ENCODE measurements at regions not wholly inside any gene's neighbourhood (a gene's known extent, or its start where the extent isn't known, plus 50 kb on each side); places are given as distances from the start of the nearest gene placed in this dataset.
"Not testable (repeated sequence)": the region's sequence is repeated elsewhere in the genome, so short reads cannot be mapped to it uniquely, and the experiment has no call there.

DNA sequence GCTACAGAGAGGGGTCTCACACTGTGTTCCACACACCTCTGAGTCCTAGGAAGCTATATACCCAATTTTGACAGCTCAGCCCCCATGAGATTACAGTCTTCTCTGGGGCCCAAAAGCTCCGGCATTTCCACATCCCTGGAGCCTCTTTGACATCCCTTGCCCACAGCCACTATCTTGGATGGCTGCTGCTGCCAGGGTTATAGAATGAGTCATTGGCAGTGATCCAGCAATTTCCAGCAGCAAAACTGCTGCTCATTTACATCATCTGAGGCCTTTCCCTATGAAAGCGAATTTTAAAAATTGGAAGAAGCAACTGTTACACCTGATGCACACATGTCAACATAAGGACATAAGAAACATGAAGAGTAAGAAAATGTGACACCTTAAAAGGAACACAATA, 590.7 kb downstream of the MEI4 start:
- Histone ChIP-seq H3K4me3 (no peak overlapping the region), H3K4me1 (no peaks in the 10 kb centered on the region), H3K36me3 (replicated peaks in 1 of 2; ENCODE audit: insufficient read depth in 1 of 2, low read depth in 2 of 2) (no peaks in the 10 kb centered on the region), H3K27me3 (no peaks in the 10 kb centered on the region), H3K9me3 (no peaks in the 10 kb centered on the region), H3K27ac (no peak overlapping the region)
- intact Hi-C loops (cut with DNase I), result no loop called here
- WGBS, 2 donors, result 89 to 100% methylated on average over 2 of the region's 2 CpGs
- DNase-seq, result no peak
- ATAC-seq, result no peak
- TF ChIP-seq, protein P1, sequence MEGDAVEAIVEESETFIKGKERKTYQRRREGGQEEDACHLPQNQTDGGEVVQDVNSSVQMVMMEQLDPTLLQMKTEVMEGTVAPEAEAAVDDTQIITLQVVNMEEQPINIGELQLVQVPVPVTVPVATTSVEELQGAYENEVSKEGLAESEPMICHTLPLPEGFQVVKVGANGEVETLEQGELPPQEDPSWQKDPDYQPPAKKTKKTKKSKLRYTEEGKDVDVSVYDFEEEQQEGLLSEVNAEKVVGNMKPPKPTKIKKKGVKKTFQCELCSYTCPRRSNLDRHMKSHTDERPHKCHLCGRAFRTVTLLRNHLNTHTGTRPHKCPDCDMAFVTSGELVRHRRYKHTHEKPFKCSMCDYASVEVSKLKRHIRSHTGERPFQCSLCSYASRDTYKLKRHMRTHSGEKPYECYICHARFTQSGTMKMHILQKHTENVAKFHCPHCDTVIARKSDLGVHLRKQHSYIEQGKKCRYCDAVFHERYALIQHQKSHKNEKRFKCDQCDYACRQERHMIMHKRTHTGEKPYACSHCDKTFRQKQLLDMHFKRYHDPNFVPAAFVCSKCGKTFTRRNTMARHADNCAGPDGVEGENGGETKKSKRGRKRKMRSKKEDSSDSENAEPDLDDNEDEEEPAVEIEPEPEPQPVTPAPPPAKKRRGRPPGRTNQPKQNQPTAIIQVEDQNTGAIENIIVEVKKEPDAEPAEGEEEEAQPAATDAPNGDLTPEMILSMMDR (IDR thresholded peaks at IDR 0.05), result no peak
- TF ChIP-seq POLR2A (IDR thresholded peaks at IDR 0.05), result no peak

DNA sequence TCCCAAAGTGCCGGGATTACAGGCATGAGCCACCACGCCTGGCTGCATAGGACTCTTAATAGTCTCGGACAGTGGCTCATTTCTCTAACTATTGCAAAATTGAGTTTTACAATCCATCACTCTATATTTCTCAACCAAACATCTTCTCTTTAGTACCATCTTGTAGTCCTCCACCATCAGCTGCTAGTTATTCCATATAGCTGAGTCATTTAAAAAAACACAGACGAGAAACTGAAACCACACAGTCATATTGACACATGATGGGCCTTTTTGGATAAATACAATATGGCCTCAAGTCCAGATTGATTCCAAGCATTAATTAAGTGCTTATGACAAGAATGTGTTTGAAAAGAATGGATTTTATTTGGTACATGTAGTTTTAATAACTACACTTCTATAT, 599.1 kb downstream of the MEI4 start:
- H3K9me3 ChIP-seq, result no peaks in the 10 kb centered on the region
- intact Hi-C loops (cut with DNase I), result no loop called here
- 84 to 91% methylated on average over 4 of the region's 4 CpGs for WGBS, 2 donors

DNA sequence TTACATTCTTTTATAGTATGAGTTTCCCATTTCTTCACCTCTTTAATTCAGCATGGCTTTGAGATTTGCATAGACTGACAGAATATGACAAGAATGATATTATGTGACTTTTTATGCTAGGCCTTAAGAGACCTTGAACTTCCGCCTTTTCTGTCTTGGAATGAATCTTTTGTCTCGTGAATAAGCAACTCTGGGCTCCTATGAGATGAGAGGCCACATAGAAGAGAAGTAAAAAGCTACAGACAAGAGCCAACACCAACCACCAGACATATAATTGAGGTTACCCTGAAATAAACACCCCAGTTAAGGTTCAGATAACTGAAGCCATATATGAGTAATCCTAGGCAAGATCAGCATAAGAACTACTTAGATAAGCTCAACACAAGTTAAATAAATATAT, 600.8 kb downstream of the MEI4 start:
- no peaks in the 10 kb centered on the region for H3K9me3 ChIP-seq
- WGBS, 2 donors, result 47 to 64% methylated on average over 2 of the region's 2 CpGs
- no peak overlapping the region for H3K27ac ChIP-seq
- intact Hi-C loops (cut with DNase I), result no loop called here
- DNase-seq (no peak), ATAC-seq (no peak)
- no peaks in the 10 kb centered on the region for H3K27me3 ChIP-seq
- no peaks in the 10 kb centered on the region for H3K4me1 ChIP-seq
- TF ChIP-seq, protein P1 (IDR thresholded peaks at IDR 0.05), result no peak
- no peak for TF ChIP-seq POLR2A (IDR thresholded peaks at IDR 0.05)
- no peaks in the 10 kb centered on the region for H3K36me3 ChIP-seq (replicated peaks in 1 of 2; ENCODE audit: insufficient read depth in 1 of 2, low read depth in 2 of 2)
- H3K4me3 ChIP-seq, result no peak overlapping the region

More for the DNA sequence above, 599.1 kb downstream of the MEI4 start:
- Histone ChIP-seq H3K36me3 (replicated peaks in 1 of 2; ENCODE audit: insufficient read depth in 1 of 2, low read depth in 2 of 2) (no peaks in the 10 kb centered on the region), H3K27me3 (no peaks in the 10 kb centered on the region), H3K4me3 (no peak overlapping the region), H3K27ac (no peak overlapping the region), H3K4me1 (no peaks in the 10 kb centered on the region)
- DNase-seq (no peak), ATAC-seq (no peak)
- TF ChIP-seq POLR2A (IDR thresholded peaks at IDR 0.05), result no peak
- TF ChIP-seq, protein P1 (IDR thresholded peaks at IDR 0.05), result no peak

DNA sequence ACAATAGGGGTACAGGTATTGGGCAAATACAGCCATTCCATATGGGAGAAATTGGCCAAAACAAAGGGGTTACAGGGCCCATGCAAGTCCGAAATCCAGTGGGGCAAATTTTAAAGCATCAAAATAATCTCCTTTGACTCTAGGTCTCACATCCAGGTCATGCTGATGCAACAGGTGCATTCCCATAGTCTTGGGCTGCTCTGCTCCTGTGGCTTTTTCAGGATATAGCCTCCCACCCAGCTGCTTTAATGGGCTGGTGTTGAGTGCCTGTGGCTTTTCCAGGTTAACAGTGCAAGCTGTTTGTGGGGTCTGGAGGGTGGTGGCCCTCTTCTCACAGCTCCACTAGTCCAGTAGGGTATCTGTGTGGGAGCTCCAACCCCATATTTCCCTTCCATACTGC, 607.1 kb downstream of the MEI4 start:
- 64 to 73% methylated on average over 1 of the region's 1 CpG for WGBS, 2 donors
- no peak for DNase-seq
- no peaks in the 10 kb centered on the region for H3K27me3 ChIP-seq
- intact Hi-C loops (cut with DNase I), result loop anchor here (5.0 kb wide), 1 partner anchor 67 kb away; no protein-coding TSS in a partner anchor
- no peak for TF ChIP-seq POLR2A (IDR thresholded peaks at IDR 0.05)
- TF ChIP-seq, protein P1 (IDR thresholded peaks at IDR 0.05), result no peak
- H3K36me3 ChIP-seq (replicated peaks in 1 of 2; ENCODE audit: insufficient read depth in 1 of 2, low read depth in 2 of 2), result no peaks in the 10 kb centered on the region
- no peak overlapping the region for H3K27ac ChIP-seq
- no peaks in the 10 kb centered on the region for H3K4me1 ChIP-seq
- no peak for ATAC-seq
- H3K4me3 ChIP-seq, result no peak overlapping the region
- H3K9me3 ChIP-seq, result no peaks in the 10 kb centered on the region

DNA sequence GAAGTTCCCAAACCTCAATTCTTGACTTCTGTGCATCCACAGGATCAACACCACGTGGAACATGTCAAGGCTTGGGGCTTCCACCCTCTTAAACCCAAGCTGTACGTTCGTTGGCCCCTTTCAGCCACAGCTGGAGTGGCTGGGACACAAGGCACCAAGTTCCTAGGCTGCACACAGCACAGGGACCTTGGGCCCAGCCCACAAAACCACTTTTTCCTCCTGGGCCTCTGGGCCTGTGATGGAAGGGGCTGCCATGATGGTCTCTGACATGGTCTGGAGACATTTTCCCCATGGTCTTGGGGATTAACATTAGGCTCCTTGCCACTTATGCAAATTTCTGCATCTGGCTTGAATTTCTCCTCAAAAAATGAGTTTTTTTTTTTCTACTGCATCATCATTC, 606.9 kb upstream of the IRAK1BP1 start:
- H3K4me1 ChIP-seq; DNase-seq; intact Hi-C loops (cut with DNase I); H3K27me3 ChIP-seq; ATAC-seq; H3K36me3 ChIP-seq (replicated peaks in 1 of 2; ENCODE audit: insufficient read depth in 1 of 2, low read depth in 2 of 2); H3K27ac ChIP-seq; H3K4me3 ChIP-seq; H3K9me3 ChIP-seq: not testable (repeated sequence)
- 48 to 59% methylated on average over 3 of the region's 3 CpGs for WGBS, 2 donors
